Kidney glomerular epithelial cell (primary cell): ENCODE measurements at regions not wholly inside any gene's neighbourhood (a gene's known extent, or its start where the extent isn't known, plus 50 kb on each side); places are given as distances from the start of the nearest gene placed in this dataset.
"Not testable (repeated sequence)": the region's sequence is repeated elsewhere in the genome, so short reads cannot be mapped to it uniquely, and the experiment has no call there.

ENCODE experiments used
- DNase-seq: peaks from one replicate; lab custom pipeline; 2025; lab: John Stamatoyannopoulos, UW

DNA sequence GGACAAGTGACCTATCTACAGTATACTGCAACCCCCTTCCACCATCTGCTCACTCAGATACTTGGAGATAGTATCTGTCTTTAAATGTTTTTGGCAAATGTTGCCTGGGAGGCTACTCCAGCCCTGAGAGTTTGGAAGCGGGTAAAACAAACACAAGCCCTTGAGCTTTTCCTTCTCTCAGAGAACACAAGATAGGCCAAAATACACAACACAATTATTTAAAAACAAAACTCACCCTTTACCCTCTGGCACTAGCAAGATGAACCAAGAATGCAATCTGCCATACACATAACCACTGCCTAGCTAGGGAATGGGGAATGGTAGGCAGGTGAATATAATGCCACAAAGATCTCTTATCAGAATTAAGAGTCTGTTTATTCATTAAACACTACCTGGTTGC is 324.7 kb upstream of the FAM47C start:
- no peak for DNase-seq

DNA sequence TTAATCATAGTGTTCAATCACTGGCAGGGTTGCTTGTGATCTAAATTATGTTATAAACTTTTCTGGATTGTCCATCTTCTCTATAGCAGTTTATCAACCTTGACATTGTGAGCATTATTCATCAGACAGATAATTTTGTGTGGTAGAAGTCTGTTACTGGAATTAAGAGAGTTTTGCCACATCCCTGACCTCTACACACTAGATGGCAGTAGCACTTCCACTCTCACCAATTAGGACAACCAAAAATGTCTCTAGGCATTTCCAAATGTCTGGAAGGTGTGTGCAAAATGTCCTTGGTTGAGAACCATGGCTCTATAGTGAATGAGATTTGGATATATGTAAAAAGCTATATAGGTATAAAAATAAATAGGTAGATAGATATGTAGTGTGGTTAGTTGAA is 324.1 kb upstream of the FAM47C start:
- no peak for DNase-seq

DNA sequence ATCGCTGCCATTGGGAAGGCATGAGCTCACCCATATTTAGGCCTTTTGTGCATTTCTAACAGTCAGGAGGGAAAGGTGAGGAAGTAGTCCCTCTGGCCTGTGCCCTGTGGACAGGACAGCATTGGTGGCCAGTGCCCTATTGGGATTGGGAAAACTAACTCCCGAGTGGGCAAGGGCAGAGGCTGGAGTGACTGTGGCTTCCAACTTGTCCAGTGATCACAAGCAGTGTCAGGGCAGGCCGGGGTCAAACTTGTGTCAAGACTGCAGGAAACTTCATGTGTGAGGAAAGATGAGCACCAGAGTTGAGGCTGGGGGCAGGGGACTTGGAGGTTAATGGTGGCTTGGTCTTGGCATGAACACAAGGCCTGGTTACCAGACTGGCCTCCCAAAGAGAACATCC is 286.2 kb upstream of the FAM47C start:
- DNase-seq = no peak

DNA sequence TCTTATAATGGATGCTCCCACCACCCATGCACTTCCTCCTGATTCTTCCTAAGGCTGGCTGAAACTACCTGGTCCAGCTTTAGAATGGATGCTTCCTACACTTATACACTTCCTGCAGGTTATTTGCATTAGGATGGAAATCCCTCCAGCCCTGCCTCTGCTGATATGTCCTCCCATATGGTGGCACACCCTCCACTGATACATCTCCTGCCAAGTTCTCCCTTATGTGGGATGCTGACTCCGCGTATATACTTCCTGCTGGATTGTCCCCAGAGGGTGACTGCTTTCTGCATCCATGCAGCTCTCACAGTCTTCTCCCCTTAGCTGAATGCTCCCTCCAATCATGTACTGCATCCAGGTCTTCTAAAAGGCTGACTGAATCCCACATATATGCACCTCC is 254.6 kb upstream of the FAM47C start:
- no peak for DNase-seq

DNA sequence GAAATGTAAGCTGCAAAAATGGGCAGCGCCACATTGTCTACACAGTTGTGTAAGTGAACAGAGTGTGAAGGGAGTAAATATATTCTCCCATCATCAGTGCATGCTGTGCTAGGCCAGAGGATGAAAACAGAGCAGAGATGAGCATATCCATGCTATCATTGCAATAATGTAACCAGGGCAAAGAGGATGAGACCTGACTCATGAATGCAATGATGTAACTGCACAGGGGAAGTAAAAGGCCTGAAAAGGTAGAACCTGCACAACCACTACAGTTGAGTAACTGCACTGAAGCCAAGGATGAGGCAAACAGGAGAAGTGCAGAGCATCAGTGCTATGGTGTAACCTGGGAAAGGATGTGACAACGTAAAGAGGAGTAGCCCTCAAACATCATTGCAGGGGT is 220.4 kb upstream of the FAM47C start:
- DNase-seq = no peak

DNA sequence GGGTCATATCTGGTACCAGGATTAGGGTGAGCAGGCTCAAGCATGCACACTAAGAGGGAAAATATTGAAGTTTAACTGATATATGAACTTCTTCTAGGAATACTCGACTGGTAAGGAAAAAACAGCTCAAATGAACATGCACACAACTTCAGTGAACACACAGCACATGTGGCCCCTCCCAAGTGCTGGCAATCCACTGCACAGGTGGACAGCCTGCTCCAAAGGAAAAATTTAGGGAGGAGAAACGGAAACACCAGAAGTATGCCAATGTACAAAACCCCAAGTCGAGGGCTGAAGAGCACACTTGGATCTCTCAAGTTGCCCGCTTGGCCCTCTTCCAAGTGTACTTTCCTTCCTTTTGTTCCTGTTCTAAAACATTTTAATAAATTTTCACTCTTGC is 205.0 kb upstream of the FAM47C start:
- no peak for DNase-seq

DNA sequence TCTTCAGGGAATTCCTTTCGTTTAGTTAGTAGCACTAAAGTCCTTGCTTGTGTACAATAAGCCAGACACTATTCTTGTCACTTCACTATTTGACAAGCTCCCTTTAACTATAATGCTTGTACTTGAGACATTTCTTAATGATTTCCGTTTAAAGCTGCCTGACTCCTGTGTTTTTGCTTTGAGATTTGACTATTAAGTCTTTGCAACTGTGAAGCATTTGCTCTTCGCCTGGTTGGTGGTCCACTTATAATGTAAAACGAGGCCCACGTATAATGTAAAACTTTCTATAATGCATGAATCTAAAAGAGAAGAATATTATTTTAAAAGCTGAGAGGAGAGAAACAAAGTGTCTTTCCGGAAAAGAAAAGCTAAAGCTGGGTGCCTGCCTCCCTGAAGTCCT is 204.1 kb upstream of the FAM47C start:
- DNase-seq = no peak

DNA sequence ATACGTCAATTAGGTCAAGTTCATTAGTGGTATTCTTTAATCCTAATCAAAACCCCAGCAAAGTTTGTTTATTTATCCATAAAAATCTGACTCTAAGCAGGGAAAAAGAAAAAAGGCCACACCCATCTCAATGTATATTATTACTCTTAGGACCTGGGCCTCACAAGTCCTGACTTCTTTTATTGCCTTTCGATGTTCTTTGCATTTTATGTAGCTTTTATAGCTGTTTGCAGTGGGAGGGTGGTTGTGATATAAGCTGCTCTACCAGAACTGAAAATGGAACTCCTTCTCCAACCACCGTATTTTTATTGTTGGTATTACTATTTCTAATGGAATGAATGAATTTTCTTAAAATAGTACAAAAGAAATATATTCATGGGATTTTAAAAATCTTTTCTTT is 163.3 kb upstream of the FAM47C start:
- DNase-seq = no peak

DNA sequence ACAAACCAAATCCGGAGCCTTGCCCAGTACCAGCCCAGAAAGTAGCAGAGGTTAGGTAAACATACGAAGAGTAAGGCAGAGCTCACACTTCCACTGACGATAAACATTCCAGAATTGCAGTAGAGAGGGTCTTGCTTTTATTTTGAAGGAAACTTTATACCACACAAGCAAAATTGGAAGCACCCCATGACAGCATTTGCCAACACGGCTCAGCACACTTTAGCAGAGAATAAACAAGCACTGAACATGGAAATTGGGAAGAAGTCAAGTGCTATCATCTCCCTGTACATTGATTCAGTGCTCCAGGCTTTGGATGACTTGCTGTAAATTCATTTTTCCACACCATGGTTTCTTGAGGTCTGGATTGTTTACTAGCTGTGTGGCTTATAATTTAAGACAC is 160.7 kb upstream of the FAM47C start:
- DNase-seq = no peak

DNA sequence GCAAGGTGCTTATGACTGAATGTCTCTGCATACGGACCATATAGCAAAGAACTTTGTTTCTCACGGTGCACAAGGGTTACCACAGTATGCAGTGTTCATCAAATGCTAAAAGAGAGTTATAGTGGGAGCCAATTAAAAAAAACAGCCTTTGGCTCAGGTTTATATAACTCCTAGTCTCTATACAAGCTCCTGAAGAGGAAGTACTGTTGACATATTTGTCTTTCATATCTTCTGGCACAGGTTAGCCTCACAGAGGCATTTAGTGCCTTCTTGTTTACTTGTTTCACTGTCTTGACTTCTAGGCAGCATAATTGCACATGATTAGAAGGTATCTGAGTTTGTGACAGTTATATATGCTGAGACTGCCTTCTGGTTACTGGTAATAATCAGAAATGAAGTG is 158.8 kb upstream of the FAM47C start:
- no peak for DNase-seq

DNA sequence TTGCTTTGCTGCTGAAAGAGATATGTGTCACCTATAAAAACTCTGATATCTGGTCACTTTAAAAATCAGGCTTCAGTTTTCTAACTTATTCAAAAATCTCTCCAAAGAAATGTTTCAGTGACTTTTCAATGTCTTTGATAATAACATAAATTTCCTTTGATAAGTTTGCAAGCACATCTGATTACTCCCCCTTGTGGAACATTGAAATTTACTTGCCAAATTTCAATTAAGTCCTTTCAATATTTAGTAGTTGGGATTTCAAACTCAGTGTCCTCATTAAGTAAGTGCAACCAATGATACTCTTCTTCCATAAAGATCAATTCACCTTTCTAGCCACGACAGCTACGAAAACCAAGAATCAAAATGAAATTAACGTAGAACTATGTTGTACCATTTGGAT is 151.3 kb upstream of the FAM47C start:
- no peak for DNase-seq

DNA sequence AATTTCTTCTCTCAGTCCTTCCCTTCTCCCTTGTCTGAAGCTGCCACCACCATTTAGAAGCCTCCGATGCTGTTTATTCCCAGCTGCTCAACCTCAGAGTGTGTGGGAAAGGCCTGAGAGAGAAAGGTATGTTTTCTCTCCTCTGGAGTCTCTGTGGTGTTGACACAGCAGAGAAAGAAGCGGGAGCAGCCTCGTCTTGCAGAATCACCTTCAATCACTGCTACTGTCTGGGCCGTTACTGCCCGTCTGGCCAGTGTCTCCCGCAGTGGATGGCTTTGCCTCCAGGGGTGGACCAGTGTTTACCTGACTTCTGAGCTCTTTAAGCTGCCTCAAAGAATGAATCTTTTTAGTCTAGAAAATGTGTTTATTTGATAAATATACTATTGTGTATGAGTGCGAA is 148.9 kb upstream of the FAM47C start:
- DNase-seq = no peak

DNA sequence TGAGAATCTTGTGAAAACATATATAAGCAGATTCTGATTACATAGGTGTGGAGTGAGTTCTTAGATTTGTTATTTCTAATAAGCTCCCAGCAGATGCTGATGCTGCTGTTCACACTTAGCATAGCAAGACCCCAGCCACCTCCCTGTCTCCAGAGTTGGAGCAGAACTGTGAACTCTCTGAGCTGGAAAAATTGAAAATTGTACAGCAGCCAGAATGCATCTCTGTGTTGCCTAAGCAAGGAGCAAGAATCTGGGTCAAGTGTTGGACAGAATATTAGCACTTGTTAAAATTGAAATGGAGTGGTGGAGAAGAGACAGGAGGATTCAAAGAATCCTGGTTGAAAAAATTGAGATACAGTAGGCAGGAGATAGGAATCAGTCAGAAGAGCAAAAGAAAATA is 146.6 kb upstream of the FAM47C start:
- DNase-seq = no peak

DNA sequence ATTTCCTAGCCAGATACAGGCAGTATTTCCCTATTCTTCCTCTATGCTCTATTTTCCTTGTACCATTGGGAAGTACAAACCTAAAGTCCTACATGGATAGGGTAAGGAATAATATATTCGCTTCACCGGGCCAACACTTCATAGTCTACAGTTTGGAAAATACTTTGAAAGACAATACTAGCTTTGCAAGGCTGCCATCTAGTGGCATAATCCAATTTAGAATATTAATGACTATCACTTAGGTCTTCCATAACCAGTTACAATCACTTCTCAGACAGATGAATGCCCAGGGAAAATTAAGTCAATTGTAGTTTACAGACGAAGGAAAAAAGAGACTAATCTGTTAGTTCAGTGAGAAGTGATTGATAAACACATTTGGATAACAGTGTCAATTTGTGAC is 141.0 kb upstream of the FAM47C start:
- DNase-seq = no peak

DNA sequence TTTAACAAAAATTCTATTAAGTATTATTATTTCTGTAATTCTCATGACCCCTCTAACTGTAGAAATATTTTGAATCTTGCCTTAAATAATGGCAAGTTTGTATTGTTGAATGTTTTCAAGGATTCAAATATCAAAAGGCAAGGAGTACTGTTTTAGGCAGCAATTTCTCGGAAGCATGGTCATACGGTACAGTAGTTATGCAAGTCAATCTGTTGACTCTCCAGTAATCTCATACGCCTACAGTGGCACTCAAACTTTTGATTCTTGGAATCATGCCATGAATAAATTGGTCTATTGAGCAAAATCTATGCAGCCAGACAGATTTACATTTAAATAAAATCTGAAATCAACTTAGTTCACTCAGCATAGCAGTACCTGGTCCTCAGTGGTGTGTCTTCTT is 139.6 kb upstream of the FAM47C start:
- DNase-seq = no peak

DNA sequence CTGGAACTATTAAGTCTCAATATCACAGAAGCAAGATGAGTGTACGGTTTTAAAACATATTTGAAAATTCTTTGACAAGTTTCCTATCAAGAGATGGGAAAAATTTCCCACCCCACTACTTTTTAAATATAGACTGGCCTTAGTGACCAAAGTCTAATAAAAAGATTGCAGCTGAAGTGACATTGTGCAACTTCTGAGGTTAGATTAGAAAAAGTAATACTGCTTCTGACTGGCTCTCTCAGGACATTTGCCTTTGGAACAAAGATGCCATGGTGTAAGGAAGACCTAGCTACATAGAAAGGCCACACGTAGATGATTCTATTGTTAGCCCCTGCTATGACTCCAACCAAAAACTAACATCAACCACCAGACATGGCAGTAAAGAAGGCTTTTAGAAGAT is 138.7 kb upstream of the FAM47C start:
- DNase-seq = no peak

DNA sequence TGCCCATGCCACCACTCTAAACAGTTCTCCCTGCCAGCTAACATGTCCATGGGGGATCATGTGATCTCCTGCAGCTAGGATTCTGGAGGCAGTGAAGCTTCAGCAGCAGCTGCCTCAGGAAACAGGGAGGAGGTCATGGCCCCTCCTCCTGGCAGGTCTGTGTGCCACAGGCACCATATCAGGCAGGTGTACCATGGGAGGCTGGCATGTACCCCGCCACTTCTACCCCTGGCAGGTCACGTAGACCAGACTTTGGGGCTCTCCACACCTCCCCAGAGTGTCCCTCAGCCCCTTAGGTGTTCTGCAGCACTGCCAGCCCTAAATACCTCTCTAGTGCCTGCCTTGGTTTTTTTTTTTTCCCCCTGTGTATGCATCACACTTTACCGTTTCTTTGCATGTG is 110.5 kb upstream of the FAM47C start:
- no peak for DNase-seq

DNA sequence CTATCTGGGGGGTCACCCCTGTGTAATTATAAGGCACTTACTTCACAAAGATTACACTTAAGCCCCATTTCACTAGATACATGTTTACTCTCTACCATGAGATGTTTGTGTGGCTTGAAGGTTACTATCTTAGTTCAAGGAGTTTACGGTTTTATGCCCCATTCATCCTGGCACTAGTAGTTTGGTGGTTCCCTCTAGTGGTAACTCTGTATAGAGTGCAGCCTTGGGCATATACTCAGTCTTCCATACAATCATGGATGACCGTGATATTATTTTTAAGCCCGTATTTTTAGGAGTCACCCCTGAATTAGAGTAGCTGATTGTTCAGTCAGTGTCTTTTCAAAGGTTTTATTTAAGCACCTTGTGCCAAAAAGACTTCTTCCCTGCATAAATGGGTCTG is 109.9 kb upstream of the FAM47C start:
- no peak for DNase-seq

DNA sequence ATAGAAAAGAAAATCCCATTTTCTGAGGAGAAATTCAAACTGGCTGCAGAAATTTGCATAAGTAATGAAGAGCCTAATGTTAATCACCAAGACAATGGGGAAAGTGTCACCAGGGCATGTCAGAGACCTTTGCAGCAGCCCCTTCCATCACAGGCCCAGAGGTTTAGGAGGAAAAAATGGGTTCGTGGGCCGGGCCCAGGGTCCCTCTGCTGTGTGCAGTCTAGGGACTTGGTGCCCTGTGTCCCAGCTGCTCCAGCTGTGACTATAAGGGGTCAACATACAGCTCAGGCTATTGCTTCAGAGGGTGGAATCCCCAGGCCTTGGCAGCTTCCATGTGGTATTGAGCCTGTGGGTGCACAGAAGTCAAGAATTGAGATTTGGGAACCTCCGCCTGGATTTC is 103.6 kb upstream of the FAM47C start:
- DNase-seq = not testable (repeated sequence)

DNA sequence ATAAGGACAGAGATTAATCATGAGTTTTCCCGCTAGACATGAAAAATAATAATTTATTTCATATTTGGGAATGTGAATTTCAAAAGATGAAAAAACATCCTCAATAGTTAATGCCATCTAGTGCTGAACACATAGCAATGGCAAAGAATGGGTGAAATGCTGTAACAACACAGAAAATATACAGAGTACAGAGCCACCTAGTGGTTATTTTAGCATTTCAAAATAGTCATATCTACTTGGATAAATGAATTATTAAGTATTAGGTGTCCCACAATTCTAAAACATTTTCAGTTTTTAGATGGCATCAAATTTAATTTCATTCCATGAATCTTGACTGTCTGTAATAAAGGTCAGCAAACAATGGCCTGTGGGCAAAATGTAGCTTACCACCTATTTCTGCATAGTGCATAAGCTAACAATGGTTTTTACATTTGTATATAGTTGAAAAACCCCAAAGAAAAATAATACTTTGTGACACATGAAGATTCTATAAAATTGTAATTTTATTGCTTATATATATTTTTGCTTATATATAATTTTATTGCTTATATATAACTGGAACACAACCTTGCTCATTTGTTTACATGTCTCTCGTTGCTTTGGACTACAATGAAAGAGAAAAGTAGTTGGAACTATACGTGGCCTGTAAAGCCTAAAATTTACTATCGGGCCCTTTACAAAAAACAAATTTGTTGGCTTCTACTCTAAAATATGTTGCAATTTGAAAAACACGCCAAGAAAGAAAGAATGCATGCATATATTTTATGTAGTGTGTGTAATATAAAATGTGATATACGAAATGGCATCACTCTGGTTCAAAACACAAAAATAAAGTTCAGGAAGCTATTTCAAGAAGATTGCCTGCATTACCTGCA is 99.1 kb upstream of the FAM47C start:
- peak; percentile 7 for DNase-seq

DNA sequence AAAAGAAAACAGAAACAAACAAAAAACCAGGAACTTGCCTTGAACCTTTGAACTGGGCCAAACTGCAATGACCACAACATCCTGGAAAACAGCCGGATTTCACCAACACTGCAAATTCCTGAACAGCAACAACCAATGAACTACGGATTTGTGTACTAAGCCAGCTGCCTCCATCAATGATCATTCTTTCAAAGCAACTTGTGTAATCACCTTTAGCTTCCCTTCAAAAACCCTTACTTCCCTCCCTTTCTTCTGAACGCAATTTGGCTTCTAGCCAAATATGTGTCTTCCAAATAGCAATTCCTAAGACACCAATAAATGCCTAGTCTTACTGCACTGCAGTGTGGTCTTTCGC is 98.5 kb upstream of the FAM47C start:
- DNase-seq = no peak

DNA sequence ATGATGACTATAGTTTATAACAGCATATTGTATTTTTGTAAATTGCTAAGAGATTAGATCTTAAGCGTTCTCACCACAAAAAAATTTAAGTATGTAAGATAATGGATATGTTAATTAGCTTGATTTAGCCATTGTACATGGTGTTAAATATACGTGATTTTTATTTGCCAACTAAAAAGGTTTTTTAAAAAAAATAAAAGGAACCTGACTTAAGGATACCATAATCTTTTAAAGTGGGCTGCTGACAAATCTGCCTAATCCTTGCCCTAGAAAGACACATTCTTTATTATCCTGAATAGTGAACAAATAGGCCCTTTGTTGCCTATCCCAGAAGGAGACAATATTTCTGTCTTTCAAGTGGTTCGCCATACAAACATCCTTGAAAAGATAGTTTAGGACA is 94.6 kb upstream of the FAM47C start:
- no peak for DNase-seq

DNA sequence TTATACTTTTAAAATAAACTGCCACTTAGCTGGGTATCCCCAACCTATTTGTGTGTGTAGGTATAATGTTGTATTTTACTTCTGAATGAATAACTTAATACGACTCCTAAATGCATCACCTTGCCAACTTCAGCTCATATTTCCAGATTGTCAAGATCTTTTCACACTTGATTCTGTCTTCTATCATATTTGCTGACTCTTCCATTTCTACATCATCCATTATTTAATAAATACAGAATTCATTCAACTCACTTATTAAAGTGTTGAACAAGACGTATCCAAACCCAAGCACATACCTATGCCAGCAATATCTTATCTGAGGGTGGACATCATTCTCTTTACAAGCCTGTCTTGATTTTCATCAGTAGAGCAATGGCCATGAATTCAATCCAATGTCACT is 91.2 kb upstream of the FAM47C start:
- no peak for DNase-seq

DNA sequence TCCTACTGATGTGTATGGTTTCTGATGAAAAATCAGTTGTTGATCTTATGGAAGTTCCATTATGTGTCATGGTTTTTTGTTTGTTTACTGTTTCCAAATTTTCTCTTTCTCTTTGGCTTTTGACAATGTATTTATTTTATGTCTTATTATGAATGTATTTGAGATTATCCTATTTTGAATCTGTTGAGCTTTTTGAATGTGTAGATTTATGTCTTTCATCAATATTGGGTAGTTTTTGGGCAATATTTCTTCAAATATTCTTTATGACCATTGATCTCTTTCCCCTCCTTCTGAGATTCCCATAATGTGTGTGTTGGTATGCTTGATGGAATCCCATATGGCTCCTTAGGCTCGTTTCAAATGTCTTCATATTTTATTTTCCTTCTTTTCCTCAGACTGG is 80.5 kb upstream of the FAM47C start:
- DNase-seq = no peak

DNA sequence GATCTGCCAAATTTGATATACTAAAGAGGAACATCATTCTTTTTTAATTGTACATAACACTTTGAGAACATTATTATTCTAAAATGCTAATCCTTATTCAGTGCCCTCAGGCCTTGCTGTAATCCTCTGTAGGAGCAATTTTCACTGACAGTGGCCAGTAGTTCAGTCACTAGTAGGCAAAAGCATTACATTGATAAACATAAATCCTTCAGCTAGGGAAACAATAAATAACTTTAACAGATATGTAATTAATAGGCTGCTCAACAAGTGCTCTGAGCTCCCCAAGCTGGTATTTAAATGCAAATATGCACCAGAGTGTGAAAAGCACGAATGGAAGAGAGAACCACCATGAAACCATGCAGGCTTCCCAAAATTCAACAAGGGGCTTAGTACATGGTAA is 77.7 kb upstream of the FAM47C start:
- DNase-seq = no peak
